DND-41 (cell line): ENCODE measurements at regions not wholly inside any gene's neighbourhood (a gene's known extent, or its start where the extent isn't known, plus 50 kb on each side); places are given as distances from the start of the nearest gene placed in this dataset.

Experiments used
- CTCF ChIP-seq: IDR thresholded peaks from 2 replicates; pipeline ENCODE4 v1.5.1; 2012; ENCODE audit warnings: borderline replicate concordance, low read length, moderate library complexity, mild to moderate bottlenecking; ENCODE audit not compliant: poor library complexity, severe bottlenecking; ENCODE audit errors: extremely low read depth
- EZH2 ChIP-seq: IDR thresholded peaks from 3 replicates; pipeline ENCODE4 v1.6.1; 2012; ENCODE audit warnings: borderline replicate concordance, low read depth, mild to moderate bottlenecking, moderate library complexity, low read length, inconsistent platforms; ENCODE audit not compliant: severe bottlenecking

- TF ChIP-seq CTCF = no peak
- no peak for TF ChIP-seq EZH2
These were observed 54.7 kb upstream of the SDK2 start for GRCh38 chr17:73698966-73699365.
